Activated CD8-positive, alpha-beta memory T cell treated with anti-CD3 and anti-CD28 coated beads for 4 hours (primary cell): ENCODE measurements at regions not wholly inside any gene's neighbourhood (a gene's known extent, or its start where the extent isn't known, plus 50 kb on each side); places are given as distances from the start of the nearest gene placed in this dataset.

Experiments
- DNase-seq, 2 donors: peaks; one replicate each; pipeline ENCODE4 v3.0.0-alpha.2; 2020; ENCODE audit warnings: low read depth in 2 of 2

GRCh38 chr5:8050616-8051175 lies 181.7 kb downstream of the MTRR start:
- DNase-seq = no peak

DNA sequence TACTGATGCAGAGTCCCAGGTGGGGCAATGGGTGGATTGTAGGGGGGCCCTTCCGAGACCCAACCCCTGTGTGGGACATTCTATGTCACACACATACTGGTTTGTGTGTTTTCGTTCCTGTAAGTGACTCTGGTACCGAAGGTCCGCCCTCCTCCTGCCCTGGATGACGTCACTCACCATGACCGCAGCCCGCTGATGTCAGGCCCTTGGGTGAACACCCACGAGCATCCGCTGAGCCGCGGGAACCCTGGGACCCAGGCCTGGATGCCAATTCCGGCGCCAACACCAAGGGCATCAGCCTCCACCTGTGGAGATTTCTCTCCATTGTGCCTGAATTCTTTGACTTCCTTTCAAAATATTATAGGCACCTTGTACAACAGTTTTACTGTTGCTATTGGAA lies 184.3 kb downstream of the MTRR start:
- no peak for DNase-seq

DNA sequence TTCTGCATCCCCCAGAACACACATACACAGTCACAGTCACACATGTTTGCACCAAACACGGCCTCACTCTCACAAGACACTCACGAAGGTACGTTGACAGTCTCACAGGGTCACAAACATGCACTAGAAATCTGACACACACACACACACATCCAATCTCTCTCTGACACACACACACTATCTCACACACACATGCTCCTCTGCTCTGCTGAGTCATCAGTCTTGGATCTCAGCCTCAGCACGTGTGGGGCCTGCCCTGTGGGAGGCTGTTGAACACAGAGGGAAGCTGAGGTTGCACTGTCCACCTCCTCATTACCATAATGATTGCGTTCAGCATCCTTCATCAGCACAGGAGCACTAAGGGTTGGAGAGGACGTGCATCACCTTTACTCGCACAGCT lies 188.8 kb downstream of the MTRR start:
- no peak for DNase-seq

GRCh38 chr5:8058616-8059190 lies 189.8 kb downstream of the MTRR start:
- no peak for DNase-seq

GRCh38 chr5:8059337-8059736 lies 190.4 kb downstream of the MTRR start:
- DNase-seq = no peak

DNA sequence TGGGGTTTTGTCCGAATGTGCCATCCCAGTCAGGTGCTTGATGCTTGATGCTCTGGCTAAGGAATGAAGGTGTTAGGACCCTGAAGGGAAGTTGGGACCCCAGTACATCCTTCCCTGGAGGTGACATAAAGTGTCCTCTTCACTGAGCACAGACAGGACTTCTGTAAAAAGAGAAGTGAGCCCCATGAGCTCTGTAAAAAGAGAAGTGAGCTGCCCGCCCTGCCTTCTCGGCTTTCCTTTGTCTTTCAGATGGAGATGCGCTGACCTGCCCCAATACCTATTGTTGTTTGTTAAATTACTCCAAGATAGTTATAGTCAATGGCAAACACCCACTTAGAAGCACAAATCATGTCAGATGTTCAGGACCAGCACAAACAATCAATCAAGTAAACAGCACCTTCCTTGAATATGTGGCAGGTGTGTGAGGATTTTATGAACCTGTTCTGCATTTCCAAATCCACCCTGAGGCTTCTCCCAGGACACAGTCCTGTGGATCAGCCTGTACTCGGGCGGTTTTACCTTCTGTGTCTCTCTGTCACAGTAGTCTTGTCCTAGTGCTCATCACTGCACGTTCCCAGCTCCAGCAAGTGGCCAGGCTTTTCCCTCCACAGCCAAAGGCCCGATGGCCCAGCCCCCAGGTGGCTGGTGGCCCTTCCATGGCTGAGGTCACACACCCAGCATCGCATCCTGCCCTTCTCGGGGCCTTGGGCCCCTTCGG lies 191.4 kb downstream of the MTRR start:
- no peak for DNase-seq

- no peak for DNase-seq
These were observed 192.0 kb downstream of the MTRR start for GRCh38 chr5:8060953-8061429.

DNA sequence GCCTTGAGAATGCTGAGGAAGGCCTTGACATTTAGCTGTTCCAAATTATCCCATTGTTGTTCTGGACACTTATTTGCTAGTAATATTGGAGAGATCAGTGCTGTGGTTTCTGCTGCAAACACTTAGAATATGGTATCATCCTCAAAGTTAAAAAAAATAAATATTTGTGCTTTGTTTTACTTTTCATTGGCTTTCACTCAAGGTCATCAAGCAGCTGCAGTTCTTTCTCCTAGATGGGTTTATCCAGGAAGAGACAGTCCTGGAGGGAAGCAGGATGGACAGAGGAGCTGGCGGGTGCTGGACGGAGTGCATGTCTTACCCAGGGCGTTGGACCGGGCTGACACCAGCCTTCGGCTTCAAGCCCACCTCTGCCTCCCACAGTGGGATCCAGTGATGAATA lies 193.6 kb downstream of the MTRR start:
- no peak for DNase-seq

DNA sequence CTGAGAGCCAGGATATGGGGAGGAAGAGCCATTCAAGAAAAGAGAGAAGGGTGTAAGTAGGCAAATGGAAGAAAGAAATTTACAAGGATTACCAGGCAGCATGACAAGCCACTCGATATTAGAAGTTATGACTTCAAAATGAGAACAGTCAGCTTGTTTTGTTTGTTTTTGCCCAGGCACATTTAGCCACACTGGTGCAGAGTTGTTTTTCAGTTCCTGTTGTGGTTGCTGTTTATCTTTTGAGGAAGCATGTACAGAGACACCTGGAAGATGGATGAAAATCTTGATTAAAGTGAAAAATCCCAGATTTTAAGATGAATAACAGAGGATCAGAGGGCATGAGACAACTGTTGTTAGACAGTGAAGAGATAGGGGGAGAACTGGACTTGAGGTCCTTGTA lies 199.1 kb downstream of the MTRR start:
- no peak for DNase-seq

- DNase-seq = no peak
These were observed 201.2 kb downstream of the MTRR start for GRCh38 chr5:8070138-8070537.

GRCh38 chr5:8079056-8079455 lies 210.1 kb downstream of the MTRR start:
- DNase-seq = no peak

DNA sequence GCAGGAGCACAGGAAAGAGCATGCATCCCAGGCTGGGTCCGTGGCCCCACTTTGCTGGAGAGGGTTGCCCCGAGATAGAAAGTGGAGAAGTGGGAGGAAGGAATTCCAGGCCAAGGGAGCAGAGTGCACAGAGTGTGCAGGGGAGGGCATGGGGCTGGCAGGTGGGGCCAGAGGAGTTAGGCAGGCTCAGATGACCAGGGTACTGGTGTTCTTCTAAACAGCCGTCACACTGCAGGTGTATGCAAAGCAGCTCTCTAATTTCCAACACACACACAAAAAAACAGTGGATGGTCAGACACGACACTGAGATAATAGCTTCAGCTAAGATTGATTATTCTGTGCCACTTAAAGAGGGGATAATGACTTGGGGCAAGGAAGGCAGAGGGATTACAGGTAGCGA lies 212.2 kb downstream of the MTRR start:
- no peak for DNase-seq

GRCh38 chr5:8093669-8094068 lies 224.7 kb downstream of the MTRR start:
- DNase-seq = no peak

DNA sequence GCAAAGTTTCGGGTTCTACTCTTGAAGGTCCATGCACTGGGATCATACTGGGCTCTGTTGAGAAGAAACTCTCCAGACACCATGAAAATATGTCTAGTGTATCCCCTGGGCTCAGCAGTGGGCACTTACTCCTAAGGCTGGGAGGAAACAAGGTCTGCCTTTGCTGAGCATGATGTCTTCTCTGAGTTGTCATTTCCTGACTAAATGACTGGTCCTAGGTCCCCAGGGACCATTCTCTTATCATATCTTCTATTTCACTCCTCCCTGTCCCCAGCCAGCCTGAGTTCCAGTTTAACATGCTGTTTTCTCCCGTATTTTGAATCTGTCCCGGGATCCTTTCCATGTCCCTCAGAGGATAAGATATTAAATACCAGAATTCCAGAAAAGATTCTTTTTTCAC lies 225.4 kb downstream of the MTRR start:
- DNase-seq = no peak

GRCh38 chr5:8097146-8097545 lies 228.2 kb downstream of the MTRR start:
- DNase-seq = no peak

DNA sequence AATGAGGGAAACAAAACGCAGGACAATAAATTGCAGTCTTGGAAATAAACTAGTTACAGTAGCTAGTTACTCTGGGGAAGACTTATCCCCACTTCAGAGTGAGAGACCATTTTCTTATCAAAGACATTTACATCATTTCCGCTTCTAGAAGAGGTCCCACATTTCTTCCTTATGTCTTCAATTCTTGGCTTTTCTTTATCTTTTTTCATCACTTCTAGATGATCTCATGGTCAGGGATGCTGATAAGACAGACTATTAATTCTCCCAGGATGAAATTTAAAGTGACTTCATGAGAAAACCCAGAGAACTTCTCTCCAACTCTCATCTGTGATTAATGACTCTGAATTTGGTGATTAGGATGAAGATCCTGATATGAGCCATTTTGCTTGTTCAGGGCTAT lies 229.1 kb downstream of the MTRR start:
- DNase-seq = no peak

DNA sequence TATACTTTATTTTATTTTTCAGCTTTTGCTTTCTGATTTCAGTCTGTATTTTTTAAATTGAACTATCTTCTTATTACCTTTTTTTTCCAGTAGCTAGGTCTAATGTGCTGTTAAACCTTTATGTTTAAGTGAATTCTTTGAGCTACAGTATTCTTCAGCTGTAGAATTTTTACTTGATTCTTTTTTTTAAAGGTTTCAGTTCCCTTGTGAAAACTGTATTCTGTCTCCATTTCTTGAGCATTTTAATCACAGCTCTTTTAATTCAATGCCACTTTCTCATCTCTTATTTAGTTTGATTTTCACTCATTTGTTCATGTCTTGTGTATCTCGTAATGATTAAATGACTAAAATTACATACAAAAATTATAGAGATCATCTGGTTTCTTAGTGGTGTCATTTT lies 233.8 kb downstream of the MTRR start:
- DNase-seq = no peak

DNA sequence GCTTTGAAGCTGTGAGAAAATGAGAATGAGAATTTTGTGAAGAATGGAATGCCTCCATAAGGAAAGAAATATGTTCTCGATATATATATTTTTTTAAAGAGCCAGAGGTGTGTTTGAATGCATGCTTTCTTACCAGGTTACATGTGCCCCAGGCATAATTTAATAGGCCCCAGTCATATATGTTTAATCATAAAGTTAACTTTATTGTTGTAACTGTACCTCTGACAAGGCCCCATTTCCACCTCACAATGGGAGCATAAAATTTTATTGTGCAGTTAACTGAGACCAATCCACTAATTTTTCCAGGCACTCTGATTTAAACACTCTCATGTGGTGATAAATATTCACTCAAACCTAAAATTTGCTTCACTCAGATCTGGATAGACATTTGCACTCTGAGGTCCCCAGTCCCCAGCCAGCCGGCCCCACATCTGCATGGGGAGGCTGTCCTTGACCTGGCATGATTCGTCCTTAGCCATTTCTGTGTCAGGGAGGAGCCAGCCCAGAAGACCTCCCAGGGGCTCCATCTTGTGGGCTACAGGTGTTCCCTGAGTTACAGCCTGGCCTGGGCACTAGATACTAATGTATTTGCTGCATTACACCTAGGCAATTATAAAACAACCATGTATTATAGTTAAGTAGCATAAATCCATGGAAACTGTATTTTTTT lies 245.8 kb downstream of the MTRR start:
- DNase-seq = no peak

DNA sequence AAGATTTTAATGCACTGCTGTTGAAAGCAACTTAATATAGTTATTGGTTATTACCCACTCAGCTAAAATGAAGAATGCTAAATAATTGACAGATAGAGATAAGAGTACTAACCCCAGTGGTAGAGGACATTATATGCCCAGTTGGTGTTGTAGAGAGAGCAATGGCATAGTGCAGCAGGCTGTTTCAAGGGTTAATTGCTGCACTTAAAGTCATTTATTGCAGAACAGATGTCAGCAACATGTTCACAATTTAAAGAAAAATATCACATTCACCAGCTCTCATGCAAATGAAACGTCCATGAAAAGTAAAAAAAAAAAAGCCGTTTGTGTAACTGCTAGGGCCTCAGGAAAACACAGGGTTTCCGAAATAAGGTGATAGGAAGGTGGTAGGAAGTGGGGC lies 254.6 kb downstream of the MTRR start:
- DNase-seq = no peak

DNA sequence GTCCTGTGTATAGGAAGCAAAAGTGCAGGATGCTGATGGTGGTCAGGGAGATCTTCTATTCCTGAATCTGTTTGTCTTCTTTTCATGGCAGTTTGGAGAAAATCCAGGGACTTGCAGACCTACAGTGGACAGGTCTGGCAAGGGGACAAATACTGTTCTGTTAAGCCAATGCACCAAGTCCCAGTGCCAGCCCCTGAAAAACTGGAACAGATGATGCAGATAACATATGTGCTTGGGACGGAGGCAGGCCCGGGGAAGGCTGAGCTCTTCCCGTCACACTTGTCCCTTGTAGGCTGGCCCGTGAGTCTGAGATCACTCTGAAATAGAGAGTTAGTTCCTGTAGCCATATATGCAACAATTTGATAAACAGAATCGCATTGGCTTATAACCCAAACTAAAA lies 265.7 kb downstream of the MTRR start:
- no peak for DNase-seq

DNA sequence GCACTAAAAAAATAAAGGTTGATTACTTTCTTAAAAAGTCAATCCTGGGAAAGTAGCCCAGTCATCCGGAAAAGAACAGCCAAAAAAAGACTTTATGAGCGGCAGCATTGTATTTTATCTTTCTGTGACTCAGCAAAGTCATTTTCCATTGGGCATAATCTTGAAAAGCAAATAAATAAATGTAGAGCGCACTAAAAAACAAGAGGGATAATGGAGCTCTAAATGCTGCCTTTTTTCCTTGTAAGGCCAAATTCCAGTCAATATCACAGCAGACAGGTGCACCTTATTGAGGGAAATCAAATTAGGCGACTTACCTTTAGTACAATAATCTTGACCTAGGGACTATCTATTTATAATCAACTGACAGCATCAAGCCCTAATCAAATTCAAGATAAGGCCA lies 266.8 kb downstream of the MTRR start:
- no peak for DNase-seq

GRCh38 chr5:8136271-8136670 lies 267.3 kb downstream of the MTRR start:
- no peak for DNase-seq

GRCh38 chr5:8137941-8138550 lies 269.1 kb downstream of the MTRR start:
- DNase-seq = no peak
